HepG2 (cell line): ENCODE measurements at regions not wholly inside any gene's neighbourhood (a gene's known extent, or its start where the extent isn't known, plus 50 kb on each side); places are given as distances from the start of the nearest gene placed in this dataset.

Experiments
- ATAC-seq: fragments of 200-7000 bp; cut with Tn5 transposase; 3 replicates; pipeline ENCODE4 v1.9.1; 2020; ENCODE audit warnings: mild to moderate bottlenecking, moderate library complexity
- BruUV-seq: library from RNA; stranded (reverse); fragments of 400-500 nt; replicated peaks from 2 replicates; lab custom pipeline; 2021; lab: Mats Ljungman, UMichigan
- CTCF ChIA-PET: fragments of 300-600 bp; formaldehyde crosslinking; extraction: SDS; loops from one replicate; lab custom pipeline; 2021; ENCODE audit warnings: low total read pairs, inconsistent platforms, low intra/inter-chr PET ratio; lab: Yijun Ruan, JAX
- POLR2A ChIA-PET: fragments of 350-600 bp; sonication (Branson Sonifier 250); formaldehyde crosslinking; loops from one replicate; lab custom pipeline; 2020; ENCODE audit warnings: antibody characterized with exemption, inconsistent platforms; lab: Yijun Ruan, JAX
- DNase-seq: peaks from one replicate; pipeline ENCODE4 v3.0.0-alpha.2; 2015; ENCODE audit warnings: low spot score
- FAIRE-seq: peaks from 3 replicates; lab custom pipeline; 2011; peaks lifted over from hg19 to GRCh38; lab: Jason Lieb, UNC
- H2AFZ ChIP-seq: one replicate; pipeline ENCODE4 v1.6.1; 2011; ENCODE audit warnings: low read length, inconsistent platforms
- H3K27ac ChIP-seq: fragments of 300-600 bp; 3 replicates; pipeline ENCODE4 v1.8.0; 2011; ENCODE audit warnings: mixed run types, mild to moderate bottlenecking, mixed read lengths, low read length, inconsistent platforms; ENCODE audit not compliant: insufficient read depth; ENCODE audit errors: extremely low read length
- H3K27me3 ChIP-seq, 2 experiments: fragments of 200-600 bp in 1 of 2; 2 replicates in 1 of 2; 3 replicates in 1 of 2; pipeline versions ENCODE4 v1.6.0 to v1.8.0; 2011; ENCODE audit warnings: low read length in 2 of 2, mild to moderate bottlenecking in 2 of 2, moderate library complexity in 2 of 2, inconsistent platforms in 1 of 2; ENCODE audit not compliant: insufficient read depth in 2 of 2, control insufficient read depth in 1 of 2
- H3K36me3 ChIP-seq, 2 experiments: fragments of 200-600 bp in 1 of 2; replicated peaks in 1 of 2; 2 replicates in 1 of 2; 3 replicates in 1 of 2; pipeline versions ENCODE4 v1.5.1 to v1.8.0; 2011; ENCODE audit warnings: low read length in 2 of 2, inconsistent platforms in 1 of 2; ENCODE audit not compliant: insufficient read depth in 2 of 2, control insufficient read depth in 1 of 2
- H3K4me1 ChIP-seq: 2 replicates; pipeline ENCODE4 v1.5.1; 2012; ENCODE audit warnings: low read length, inconsistent platforms; ENCODE audit not compliant: insufficient read depth
- H3K4me2 ChIP-seq: 2 replicates; pipeline ENCODE4 v1.6.0; 2011; ENCODE audit warnings: low read depth, low read length, inconsistent platforms
- H3K4me3 ChIP-seq, 3 experiments: fragments of 200-600 bp in 1 of 3; sonication (generic), shearing (Covaris generic) in 1 of 3; replicated peaks in 1 of 3; 2 replicates each; pipeline ENCODE4 v1.5.1; 2011 to 2016; ENCODE audit warnings: low read length in 3 of 3, inconsistent platforms in 2 of 3, low read depth in 2 of 3, mild to moderate bottlenecking in 2 of 3, control low read depth in 1 of 3, mixed read lengths in 1 of 3; ENCODE audit not compliant: insufficient read depth in 1 of 3
- H3K79me2 ChIP-seq: one replicate; pipeline ENCODE4 v1.6.1; 2011; ENCODE audit warnings: low read length, inconsistent platforms; ENCODE audit not compliant: insufficient read depth
- H3K9ac ChIP-seq: 2 replicates; pipeline ENCODE4 v1.6.0; 2011; ENCODE audit warnings: mild to moderate bottlenecking, low read depth, low read length, inconsistent platforms; ENCODE audit not compliant: insufficient read depth
- H3K9me3 ChIP-seq: 2 replicates; pipeline ENCODE4 v1.5.1; 2012; ENCODE audit warnings: mild to moderate bottlenecking, low read length
- H4K20me1 ChIP-seq: 2 replicates; pipeline ENCODE4 v1.6.0; 2011; ENCODE audit warnings: inconsistent platforms, mild to moderate bottlenecking, low read length, moderate library complexity; ENCODE audit not compliant: insufficient read depth
- BCL6 ChIP-seq: IDR thresholded peaks from 2 replicates; pipeline ENCODE4 v1.6.1; 2016; ENCODE audit warnings: missing genetic modification reagents, missing compliant biosample characterization
- HES4 ChIP-seq: sonication (generic); formaldehyde crosslinking; IDR thresholded peaks from 2 replicates; pipeline ENCODE4 v1.9.0; 2021; ENCODE audit warnings: mild to moderate bottlenecking, missing genetic modification reagents, borderline replicate concordance
- KLF6 ChIP-seq: IDR thresholded peaks from 2 replicates; pipeline ENCODE4 v1.8.0; 2016; ENCODE audit warnings: missing biosample characterization, missing genetic modification reagents
- KLF9 ChIP-seq: IDR thresholded peaks from 2 replicates; pipeline ENCODE4 v1.6.1; 2016; ENCODE audit warnings: low read depth
- NFATC3 ChIP-seq: sonication (generic); formaldehyde crosslinking; IDR thresholded peaks from 2 replicates; pipeline ENCODE4 v1.5.1; 2020; ENCODE audit warnings: mild to moderate bottlenecking, missing genetic modification reagents
- YEATS2 ChIP-seq: sonication (generic); formaldehyde crosslinking; IDR thresholded peaks from 2 replicates; pipeline ENCODE4 v1.4.0; 2020; ENCODE audit warnings: missing genetic modification reagents, borderline replicate concordance
- ZFP62 ChIP-seq: sonication (generic); formaldehyde crosslinking; IDR thresholded peaks from 2 replicates; pipeline ENCODE4 v1.4.0; 2020; ENCODE audit warnings: missing genetic modification reagents
- ZNF18 ChIP-seq: sonication (generic); formaldehyde crosslinking; IDR thresholded peaks from 2 replicates; pipeline ENCODE4 v1.8.0; 2022; ENCODE audit warnings: mild to moderate bottlenecking, missing genetic modification reagents; ENCODE audit not compliant: insufficient replicate concordance
- ZNF598 ChIP-seq: sonication (generic); formaldehyde crosslinking; IDR thresholded peaks from 2 replicates; pipeline ENCODE4 v1.5.1; 2020; ENCODE audit warnings: mild to moderate bottlenecking, missing genetic modification reagents, borderline replicate concordance
- in situ Hi-C: cut with HindIII; loops from 2 replicates; pipeline ENCODE4 v1.10.0; 2017; ENCODE audit warnings: low pct_unique_long_range_greater_than_20kb; ENCODE audit not compliant: extremely low pct_ligation_motif_present
- intact Hi-C: fragments of 100-400 bp; cut with micrococcal nuclease; formaldehyde crosslinking; loops from one replicate; pipeline ENCODE4 v1.10.0; 2022; ENCODE audit not compliant: unreplicated experiment
- TF ChIP-seq, protein P1 (sequence below): sonication (generic); formaldehyde crosslinking; IDR thresholded peaks from 2 replicates; pipeline ENCODE4 v1.9.0; 2021; ENCODE audit warnings: mild to moderate bottlenecking, missing genetic modification reagents

DNA sequence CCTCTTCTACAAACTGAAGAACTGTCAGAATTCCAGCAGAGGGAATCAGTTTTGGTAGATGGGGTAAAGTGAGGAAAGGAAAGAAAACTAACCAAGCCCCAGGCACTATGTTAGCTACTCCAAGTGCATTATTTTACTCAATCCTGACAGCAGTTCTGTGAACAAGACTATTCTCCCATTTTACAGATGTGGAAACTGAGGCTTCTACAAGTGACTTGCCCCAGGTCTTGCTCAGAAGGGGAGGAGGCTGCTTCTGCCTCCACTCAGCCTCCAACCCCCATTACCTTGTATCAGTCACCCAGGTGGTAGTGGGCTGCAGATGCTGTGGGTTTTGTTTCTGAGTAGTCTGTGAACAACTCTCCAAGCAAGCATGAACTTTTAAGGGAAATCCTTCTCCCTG is 315.2 kb upstream of the MAF start:
- intact Hi-C loops: no loop called here
- H3K27ac ChIP-seq: no peak overlapping the region
- CTCF ChIA-PET: no interaction called here
- H3K9me3 ChIP-seq: no peaks in the 10 kb centered on the region
- no peak overlapping the region for H3K4me3 ChIP-seq
- ATAC-seq: no peak
- H3K27me3 ChIP-seq: no peaks in the 10 kb centered on the region
- TF ChIP-seq KLF6: no peak
- TF ChIP-seq, protein P1, sequence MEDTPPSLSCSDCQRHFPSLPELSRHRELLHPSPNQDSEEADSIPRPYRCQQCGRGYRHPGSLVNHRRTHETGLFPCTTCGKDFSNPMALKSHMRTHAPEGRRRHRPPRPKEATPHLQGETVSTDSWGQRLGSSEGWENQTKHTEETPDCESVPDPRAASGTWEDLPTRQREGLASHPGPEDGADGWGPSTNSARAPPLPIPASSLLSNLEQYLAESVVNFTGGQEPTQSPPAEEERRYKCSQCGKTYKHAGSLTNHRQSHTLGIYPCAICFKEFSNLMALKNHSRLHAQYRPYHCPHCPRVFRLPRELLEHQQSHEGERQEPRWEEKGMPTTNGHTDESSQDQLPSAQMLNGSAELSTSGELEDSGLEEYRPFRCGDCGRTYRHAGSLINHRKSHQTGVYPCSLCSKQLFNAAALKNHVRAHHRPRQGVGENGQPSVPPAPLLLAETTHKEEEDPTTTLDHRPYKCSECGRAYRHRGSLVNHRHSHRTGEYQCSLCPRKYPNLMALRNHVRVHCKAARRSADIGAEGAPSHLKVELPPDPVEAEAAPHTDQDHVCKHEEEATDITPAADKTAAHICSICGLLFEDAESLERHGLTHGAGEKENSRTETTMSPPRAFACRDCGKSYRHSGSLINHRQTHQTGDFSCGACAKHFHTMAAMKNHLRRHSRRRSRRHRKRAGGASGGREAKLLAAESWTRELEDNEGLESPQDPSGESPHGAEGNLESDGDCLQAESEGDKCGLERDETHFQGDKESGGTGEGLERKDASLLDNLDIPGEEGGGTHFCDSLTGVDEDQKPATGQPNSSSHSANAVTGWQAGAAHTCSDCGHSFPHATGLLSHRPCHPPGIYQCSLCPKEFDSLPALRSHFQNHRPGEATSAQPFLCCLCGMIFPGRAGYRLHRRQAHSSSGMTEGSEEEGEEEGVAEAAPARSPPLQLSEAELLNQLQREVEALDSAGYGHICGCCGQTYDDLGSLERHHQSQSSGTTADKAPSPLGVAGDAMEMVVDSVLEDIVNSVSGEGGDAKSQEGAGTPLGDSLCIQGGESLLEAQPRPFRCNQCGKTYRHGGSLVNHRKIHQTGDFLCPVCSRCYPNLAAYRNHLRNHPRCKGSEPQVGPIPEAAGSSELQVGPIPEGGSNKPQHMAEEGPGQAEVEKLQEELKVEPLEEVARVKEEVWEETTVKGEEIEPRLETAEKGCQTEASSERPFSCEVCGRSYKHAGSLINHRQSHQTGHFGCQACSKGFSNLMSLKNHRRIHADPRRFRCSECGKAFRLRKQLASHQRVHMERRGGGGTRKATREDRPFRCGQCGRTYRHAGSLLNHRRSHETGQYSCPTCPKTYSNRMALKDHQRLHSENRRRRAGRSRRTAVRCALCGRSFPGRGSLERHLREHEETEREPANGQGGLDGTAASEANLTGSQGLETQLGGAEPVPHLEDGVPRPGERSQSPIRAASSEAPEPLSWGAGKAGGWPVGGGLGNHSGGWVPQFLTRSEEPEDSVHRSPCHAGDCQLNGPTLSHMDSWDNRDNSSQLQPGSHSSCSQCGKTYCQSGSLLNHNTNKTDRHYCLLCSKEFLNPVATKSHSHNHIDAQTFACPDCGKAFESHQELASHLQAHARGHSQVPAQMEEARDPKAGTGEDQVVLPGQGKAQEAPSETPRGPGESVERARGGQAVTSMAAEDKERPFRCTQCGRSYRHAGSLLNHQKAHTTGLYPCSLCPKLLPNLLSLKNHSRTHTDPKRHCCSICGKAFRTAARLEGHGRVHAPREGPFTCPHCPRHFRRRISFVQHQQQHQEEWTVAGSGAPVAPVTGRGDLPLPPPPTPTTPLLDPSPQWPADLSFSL (CRISPR knock-in tag): no peak
- no peak for TF ChIP-seq ZFP62 (CRISPR knock-in tag)
- no peak for TF ChIP-seq HES4
- no peak for TF ChIP-seq ZNF18 (CRISPR knock-in tag)
- TF ChIP-seq ZNF598: no peak
- TF ChIP-seq YEATS2 (CRISPR knock-in tag): no peak
- no peak for TF ChIP-seq KLF9 (CRISPR knock-in tag)
- TF ChIP-seq BCL6 (CRISPR knock-in tag): no peak
- TF ChIP-seq NFATC3 (CRISPR knock-in tag): no peak
- TF ChIP-seq, all 625 proteins: peak for 0
- no peak for DNase-seq
- in situ Hi-C loops: no loop called here
- no peak for FAIRE-seq
- Histone ChIP-seq H2AFZ (no peak overlapping the region), H4K20me1 (no peaks in the 10 kb centered on the region), H3K36me3 (no peaks in the 10 kb centered on the region), H3K4me1 (no peaks in the 10 kb centered on the region), H3K4me2 (no peak overlapping the region), H3K79me2 (no peaks in the 10 kb centered on the region), H3K9ac (no peak overlapping the region)
- BruUV-seq: no TSS peak
- POLR2A ChIA-PET: no interaction called here
